ENCODE measurements at regions not wholly inside any gene's neighbourhood (a gene's known extent, or its start where the extent isn't known, plus 50 kb on each side); places are given as distances from the start of the nearest gene placed in this dataset.

DNA sequence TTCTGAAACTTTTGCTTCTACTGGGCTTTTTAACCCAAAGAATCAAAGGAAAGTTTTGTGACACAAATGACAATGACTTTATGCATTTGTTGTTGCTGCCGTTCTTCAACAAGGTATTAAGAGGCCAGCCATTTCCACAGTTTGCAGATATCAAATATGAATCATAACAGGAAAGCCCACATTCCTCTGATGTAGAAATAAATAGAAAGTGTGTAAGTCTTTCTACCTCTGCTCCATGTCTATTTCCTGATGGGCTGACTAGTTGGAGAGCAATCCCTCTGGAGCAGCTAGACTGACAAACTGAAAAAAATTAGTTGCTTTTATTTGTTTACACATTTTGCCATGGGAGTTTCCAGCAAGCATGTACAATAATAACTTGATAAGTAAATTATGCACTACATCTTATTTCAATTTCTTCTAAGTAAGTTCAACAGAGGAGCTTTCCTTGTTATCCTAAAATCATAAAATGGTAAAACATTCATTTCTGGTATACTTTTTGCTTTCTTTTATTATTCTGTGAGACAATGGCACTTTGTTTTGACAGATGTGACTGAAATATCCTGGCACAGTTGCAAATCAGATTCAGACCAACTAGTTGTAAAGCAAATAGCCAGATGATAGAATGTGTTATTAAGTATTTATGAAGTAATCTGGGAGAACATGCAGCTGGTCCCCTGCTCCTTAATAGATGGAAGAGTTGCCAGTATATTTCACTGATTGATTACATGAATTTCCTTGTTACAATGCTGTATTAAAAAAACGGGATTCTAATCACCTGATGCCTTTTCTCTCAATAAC, 266.7 kb downstream of the METTL4 start:
- TF ChIP-seq ZNF274 (IDR thresholded peaks at IDR 0.05; ENCODE audit: low read depth, low read length): no peak
- no peak for TF ChIP-seq YY1 (IDR thresholded peaks at IDR 0.05; ENCODE audit: insufficient read depth, insufficient read length)

Data from NT2/D1 (cell line).